ENCODE measurements at regions not wholly inside any gene's neighbourhood (a gene's known extent, or its start where the extent isn't known, plus 50 kb on each side); places are given as distances from the start of the nearest gene placed in this dataset.

GRCh38 chr2:204064119-204064518 is 127.6 kb downstream of the ICOS start:
- Histone ChIP-seq H3K4me1 (ENCODE audit: insufficient read depth, low read length, severe bottlenecking) (no peaks in the 10 kb centered on the region), H3K27me3 (ENCODE audit: insufficient read depth, low read length) (no peaks in the 10 kb centered on the region), H3K9me3 (ENCODE audit: low read length) (no peaks in the 10 kb centered on the region), H3K4me2 (ENCODE audit: low read length) (no peak overlapping the region), H3K9ac (ENCODE audit: low read length) (no peak overlapping the region), H3K36me3 (ENCODE audit: insufficient read depth, low read length) (no peaks in the 10 kb centered on the region), H3F3A (ENCODE audit: insufficient read depth, low read length) (no peaks in the 10 kb centered on the region), H3K27ac (ENCODE audit: low read depth, low read length, poor library complexity, severe bottlenecking) (no peak overlapping the region), H3K9me2 (ENCODE audit: low read depth, low read length) (no peaks in the 10 kb centered on the region), H3K4me3 (ENCODE audit: low read depth, low read length, poor library complexity, severe bottlenecking) (no peak overlapping the region), H4K20me1 (ENCODE audit: insufficient read depth, low read length) (no peaks in the 10 kb centered on the region), H2AFZ (ENCODE audit: low read length) (no peak overlapping the region), H3K79me2 (ENCODE audit: insufficient read depth, low read length) (no peaks in the 10 kb centered on the region)
- no peak for TF ChIP-seq EZH2 (IDR thresholded peaks at IDR 0.05; ENCODE audit: borderline replicate concordance, low read length)
- TF ChIP-seq, protein P1, sequence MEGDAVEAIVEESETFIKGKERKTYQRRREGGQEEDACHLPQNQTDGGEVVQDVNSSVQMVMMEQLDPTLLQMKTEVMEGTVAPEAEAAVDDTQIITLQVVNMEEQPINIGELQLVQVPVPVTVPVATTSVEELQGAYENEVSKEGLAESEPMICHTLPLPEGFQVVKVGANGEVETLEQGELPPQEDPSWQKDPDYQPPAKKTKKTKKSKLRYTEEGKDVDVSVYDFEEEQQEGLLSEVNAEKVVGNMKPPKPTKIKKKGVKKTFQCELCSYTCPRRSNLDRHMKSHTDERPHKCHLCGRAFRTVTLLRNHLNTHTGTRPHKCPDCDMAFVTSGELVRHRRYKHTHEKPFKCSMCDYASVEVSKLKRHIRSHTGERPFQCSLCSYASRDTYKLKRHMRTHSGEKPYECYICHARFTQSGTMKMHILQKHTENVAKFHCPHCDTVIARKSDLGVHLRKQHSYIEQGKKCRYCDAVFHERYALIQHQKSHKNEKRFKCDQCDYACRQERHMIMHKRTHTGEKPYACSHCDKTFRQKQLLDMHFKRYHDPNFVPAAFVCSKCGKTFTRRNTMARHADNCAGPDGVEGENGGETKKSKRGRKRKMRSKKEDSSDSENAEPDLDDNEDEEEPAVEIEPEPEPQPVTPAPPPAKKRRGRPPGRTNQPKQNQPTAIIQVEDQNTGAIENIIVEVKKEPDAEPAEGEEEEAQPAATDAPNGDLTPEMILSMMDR (IDR thresholded peaks at IDR 0.05; ENCODE audit: low read length): no peak

- H3K27ac ChIP-seq (ENCODE audit: low read depth, low read length, poor library complexity, severe bottlenecking): no peak overlapping the region
- no peaks in the 10 kb centered on the region for H3K9me2 ChIP-seq (ENCODE audit: low read depth, low read length)
- no peaks in the 10 kb centered on the region for H4K20me1 ChIP-seq (ENCODE audit: insufficient read depth, low read length)
- no peaks in the 10 kb centered on the region for H3K36me3 ChIP-seq (ENCODE audit: insufficient read depth, low read length)
- H3K4me1 ChIP-seq (ENCODE audit: insufficient read depth, low read length, severe bottlenecking): no peaks in the 10 kb centered on the region
- TF ChIP-seq, protein P1 (IDR thresholded peaks at IDR 0.05; ENCODE audit: low read length): no peak
- no peak for TF ChIP-seq EZH2 (IDR thresholded peaks at IDR 0.05; ENCODE audit: borderline replicate concordance, low read length)
- H3K4me3 ChIP-seq (ENCODE audit: low read depth, low read length, poor library complexity, severe bottlenecking): no peak overlapping the region
- no peak overlapping the region for H3K4me2 ChIP-seq (ENCODE audit: low read length)
- H3K79me2 ChIP-seq (ENCODE audit: insufficient read depth, low read length): no peaks in the 10 kb centered on the region
- H3K27me3 ChIP-seq (ENCODE audit: insufficient read depth, low read length): no peaks in the 10 kb centered on the region
- no peak overlapping the region for H2AFZ ChIP-seq (ENCODE audit: low read length)
- H3F3A ChIP-seq (ENCODE audit: insufficient read depth, low read length): no peaks in the 10 kb centered on the region
- no peak overlapping the region for H3K9ac ChIP-seq (ENCODE audit: low read length)
- H3K9me3 ChIP-seq (ENCODE audit: low read length): no peaks in the 10 kb centered on the region
Measured at GRCh38 chr2:204065566-204065965, 129.0 kb downstream of the ICOS start.

GRCh38 chr2:204066051-204066450 is 129.5 kb downstream of the ICOS start:
- H3K27ac ChIP-seq (ENCODE audit: low read depth, low read length, poor library complexity, severe bottlenecking): no peak overlapping the region
- no peaks in the 10 kb centered on the region for H3F3A ChIP-seq (ENCODE audit: insufficient read depth, low read length)
- TF ChIP-seq, protein P1 (IDR thresholded peaks at IDR 0.05; ENCODE audit: low read length): no peak
- no peak for TF ChIP-seq EZH2 (IDR thresholded peaks at IDR 0.05; ENCODE audit: borderline replicate concordance, low read length)
- no peaks in the 10 kb centered on the region for H3K4me1 ChIP-seq (ENCODE audit: insufficient read depth, low read length, severe bottlenecking)
- no peaks in the 10 kb centered on the region for H3K27me3 ChIP-seq (ENCODE audit: insufficient read depth, low read length)
- H3K9ac ChIP-seq (ENCODE audit: low read length): no peak overlapping the region
- no peak overlapping the region for H3K4me3 ChIP-seq (ENCODE audit: low read depth, low read length, poor library complexity, severe bottlenecking)
- H3K9me2 ChIP-seq (ENCODE audit: low read depth, low read length): no peaks in the 10 kb centered on the region
- no peaks in the 10 kb centered on the region for H3K9me3 ChIP-seq (ENCODE audit: low read length)
- H2AFZ ChIP-seq (ENCODE audit: low read length): no peak overlapping the region
- no peaks in the 10 kb centered on the region for H3K36me3 ChIP-seq (ENCODE audit: insufficient read depth, low read length)
- no peak overlapping the region for H3K4me2 ChIP-seq (ENCODE audit: low read length)
- no peaks in the 10 kb centered on the region for H4K20me1 ChIP-seq (ENCODE audit: insufficient read depth, low read length)
- no peaks in the 10 kb centered on the region for H3K79me2 ChIP-seq (ENCODE audit: insufficient read depth, low read length)
